Limb (tissue), 2 donors: ENCODE measurements at regions not wholly inside any gene's neighbourhood (a gene's known extent, or its start where the extent isn't known, plus 50 kb on each side); places are given as distances from the start of the nearest gene placed in this dataset.

Source experiments
- DNase-seq, 2 donors: peaks; one replicate each; pipeline ENCODE4 v3.0.0-alpha.2; 2016; ENCODE audit errors: extremely low spot score in 2 of 2

DNA sequence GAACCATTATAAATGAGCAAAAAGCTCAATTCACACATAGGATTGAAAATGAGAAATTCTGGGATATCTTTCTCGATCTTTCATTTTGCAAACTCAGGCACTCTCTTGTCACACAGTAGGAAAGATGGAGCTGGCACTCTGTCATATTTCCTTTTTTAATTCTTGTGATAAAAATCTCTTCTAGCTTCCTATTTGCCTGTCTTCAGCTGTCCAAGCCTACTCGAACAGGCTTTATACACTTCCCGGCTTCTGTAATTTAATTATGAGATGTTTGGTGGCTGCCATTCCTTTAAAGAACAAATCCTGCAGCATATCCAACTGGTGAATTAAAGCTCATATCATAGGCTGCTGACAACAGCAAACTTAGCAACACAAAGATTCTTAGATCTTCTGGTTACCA is 1484.3 kb upstream of the PIK3C3 start:
- no peak for DNase-seq

DNA sequence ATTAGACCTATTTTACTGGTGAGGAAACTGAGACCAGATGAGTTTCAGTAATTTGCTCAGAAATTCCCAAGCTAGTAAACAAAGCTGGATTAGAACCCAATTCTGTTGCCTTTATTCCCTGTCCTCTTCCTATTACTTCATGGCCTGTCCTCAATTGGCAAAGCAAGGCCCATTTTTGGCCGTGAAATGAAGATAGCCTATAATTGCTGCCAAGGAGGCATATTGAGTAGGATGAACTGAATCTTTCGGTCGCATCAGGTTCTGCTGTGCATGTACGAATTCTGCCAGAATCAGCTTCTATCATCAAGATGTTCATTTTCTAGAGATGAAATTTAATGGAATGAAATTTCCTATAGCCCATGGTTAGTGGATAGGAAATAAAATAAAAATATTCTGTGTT is 1485.2 kb upstream of the PIK3C3 start:
- no peak for DNase-seq

DNA sequence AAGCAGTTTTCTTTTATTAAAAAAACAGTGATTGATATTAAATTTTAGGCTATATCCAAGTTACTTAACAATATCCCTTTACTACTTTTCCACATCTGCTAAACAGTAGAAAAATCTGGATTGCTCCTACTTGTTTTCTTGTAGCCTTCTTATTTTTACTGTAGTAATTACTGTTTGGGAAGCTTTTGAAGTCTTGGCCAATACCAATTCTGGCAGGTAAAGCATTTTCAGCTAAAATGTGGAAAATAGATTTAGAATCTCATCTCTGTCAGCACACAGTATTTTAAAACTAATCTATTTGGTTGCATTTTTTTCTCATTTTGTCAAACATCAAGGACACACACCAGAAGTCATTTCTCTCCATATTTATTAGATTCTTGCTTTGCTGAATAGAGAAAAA is 1485.7 kb upstream of the PIK3C3 start:
- DNase-seq, result no peak

DNA sequence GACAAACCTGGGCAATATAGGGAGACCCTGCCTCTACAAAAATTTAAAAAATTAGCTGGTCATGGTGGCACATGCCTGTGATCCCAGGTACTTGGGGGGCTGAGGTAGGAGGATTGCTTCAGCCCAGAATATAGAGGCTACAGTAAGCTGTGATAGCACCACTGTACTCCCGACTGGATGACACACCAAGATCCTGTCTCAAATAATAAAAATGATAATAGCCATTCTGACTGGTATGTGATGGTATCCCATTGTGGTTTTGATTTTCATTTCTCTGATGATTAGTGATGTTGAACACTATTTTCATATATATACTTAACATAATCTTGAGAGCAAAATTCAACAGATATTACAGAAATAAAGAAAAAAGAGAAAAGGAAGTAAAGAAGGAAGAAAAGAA is 1491.0 kb upstream of the PIK3C3 start:
- no peak for DNase-seq

- DNase-seq, result no peak
These were observed 1501.1 kb upstream of the PIK3C3 start for GRCh38 chr18:40453903-40454302.

DNA sequence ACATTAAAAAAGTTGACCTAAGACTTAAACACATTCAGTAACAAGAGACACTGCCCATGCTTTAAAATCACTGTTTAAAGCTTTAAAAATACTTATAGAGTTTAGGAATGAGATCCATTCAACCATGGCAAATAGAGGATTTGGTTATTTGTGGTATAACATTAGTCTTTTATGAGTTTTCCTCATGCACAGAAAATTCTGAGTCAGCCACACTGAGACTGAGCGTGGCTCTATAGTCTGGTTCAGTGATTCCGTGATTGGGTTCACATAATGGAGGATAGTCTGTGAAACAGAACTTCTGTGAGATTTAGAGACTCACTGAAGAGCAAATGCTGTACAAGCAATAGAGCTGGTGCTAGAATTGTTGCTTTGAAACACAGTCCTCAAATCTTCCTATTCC is 1502.4 kb upstream of the PIK3C3 start:
- no peak for DNase-seq

DNA sequence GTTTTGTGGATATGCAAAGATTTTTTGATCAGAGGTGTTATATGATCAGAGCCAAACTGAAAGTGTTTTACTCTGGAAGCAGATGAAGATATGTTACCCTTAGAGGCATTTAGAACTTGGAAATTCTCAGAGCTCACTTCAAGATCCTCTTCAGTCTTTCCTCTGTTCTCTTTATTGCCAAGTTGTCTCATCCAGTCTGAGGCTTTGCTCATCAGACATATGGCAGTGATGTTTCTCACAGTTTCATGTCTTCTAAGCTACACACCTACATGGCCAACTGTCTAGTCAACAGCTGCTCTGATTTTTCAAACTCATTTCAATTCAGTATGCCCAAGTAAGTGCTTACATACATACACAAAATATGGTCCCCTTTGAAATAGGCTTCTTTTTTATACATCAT is 1504.3 kb upstream of the PIK3C3 start:
- DNase-seq, result no peak

- DNase-seq, result no peak
These were observed 1507.2 kb upstream of the PIK3C3 start for GRCh38 chr18:40447820-40448219.

DNA sequence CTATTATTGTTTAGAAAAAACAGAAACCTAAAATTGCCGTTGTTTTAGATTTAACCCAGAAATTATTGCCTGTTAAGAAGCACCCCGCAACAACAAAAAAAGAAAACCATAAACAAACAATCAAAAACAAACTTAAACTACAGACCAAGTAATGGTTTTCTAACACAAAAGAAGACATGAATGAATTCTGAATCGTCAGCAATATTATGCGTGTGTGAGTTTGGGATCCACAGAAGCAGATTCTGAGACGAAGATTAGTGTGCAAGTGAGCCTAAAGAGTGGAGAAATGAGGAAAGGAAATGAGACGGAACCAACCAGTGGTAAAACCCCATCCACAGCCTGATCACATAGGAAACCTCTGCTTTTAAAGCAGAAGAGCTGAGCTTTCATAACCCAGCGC is 1514.9 kb upstream of the PIK3C3 start:
- no peak for DNase-seq

DNA sequence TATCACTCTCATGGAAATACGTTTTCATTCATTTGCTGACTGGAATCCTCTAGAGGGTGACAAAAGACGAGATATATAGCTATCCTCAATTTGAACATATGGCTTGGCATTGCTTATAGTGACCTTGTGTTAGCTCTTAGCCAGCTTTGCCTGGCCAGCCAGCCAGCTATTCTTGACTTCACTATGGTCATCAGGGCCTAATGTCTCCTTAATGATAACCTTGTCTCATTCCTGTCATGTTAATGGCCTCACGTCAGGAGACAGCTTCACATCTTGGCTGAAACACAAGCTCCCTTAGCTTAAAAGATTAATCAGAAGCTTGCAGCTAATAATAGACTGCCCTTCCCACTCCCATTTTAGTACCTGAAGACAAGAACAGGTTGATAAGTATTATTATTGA is 1517.5 kb upstream of the PIK3C3 start:
- DNase-seq, result no peak

GRCh38 chr18:40431071-40431985 is 1523.7 kb upstream of the PIK3C3 start:
- DNase-seq, result no peak

DNA sequence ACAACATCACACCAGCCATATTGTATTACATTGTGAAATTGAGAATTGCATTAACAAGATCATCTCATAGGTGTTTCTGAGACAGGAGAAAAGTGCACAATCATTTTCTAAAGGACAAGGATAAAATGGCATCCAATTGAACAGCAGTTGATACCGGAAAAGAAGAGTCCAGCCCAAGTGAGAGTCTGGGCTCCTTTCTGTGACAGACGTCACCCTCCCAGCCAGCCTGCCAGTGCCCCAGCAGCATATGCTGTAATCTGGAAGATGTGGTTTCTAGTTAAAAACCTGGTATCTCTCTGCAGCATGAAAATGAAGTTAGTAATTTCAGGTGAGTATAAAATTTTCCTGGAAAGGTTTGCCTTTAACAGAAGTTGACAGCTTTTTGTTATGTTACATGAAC is 1531.7 kb upstream of the PIK3C3 start:
- DNase-seq, result no peak

DNA sequence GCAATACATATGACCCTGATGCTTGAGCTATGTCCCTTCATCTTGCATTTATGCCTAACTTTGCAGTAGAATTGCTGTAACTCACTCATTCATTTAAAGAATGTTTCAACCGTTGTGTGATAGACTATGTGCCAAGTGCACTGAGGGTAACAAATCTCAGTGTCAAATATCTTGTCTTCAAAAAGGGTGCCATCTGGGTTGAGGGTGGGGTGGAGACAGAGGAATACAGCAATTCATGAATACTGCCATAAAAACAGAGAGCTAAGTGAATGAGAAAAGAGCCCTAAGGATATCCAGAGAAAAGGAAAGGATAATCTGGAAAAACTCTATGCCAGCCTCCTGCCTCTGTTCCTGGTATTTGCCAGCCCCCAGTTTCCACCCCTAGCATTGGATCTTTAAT is 1534.4 kb upstream of the PIK3C3 start:
- no peak for DNase-seq

DNA sequence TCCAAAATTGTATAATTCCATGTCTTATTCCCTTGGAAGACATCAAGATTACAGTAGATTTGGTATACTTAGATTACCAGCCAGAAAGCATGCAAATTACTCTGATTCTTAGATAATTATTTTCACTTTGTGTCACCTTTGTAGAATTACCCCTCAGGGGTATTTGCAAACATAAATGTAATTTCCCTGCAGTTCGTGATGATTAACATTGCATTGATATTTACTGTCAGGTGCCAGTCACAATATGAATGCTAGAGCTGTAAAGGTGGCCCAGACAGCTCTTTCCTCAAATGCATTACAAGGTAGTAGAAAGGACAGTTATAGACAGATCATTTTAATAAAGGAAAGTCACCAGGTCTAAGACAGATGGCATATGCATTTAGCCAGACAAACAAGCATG is 1537.5 kb upstream of the PIK3C3 start:
- DNase-seq, result no peak

DNA sequence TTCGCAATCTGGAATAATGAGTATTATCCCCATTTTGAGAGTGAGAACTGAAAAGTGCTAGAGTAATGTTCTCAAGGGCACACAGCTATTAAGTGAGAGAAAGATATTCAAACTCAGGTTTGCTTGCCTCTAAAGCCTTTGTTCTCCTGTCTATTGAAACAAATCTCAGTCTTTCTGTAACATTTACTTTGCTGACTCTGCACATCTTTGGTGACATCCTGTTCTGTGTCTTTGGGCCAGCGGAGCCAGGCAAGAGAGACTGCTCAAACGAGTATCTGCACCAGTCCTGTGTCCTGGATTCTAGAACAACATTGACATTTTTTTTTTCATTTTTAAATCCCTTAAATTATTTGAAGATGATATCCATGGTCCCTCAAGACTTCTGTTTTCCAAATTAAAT is 1539.2 kb upstream of the PIK3C3 start:
- no peak for DNase-seq

DNA sequence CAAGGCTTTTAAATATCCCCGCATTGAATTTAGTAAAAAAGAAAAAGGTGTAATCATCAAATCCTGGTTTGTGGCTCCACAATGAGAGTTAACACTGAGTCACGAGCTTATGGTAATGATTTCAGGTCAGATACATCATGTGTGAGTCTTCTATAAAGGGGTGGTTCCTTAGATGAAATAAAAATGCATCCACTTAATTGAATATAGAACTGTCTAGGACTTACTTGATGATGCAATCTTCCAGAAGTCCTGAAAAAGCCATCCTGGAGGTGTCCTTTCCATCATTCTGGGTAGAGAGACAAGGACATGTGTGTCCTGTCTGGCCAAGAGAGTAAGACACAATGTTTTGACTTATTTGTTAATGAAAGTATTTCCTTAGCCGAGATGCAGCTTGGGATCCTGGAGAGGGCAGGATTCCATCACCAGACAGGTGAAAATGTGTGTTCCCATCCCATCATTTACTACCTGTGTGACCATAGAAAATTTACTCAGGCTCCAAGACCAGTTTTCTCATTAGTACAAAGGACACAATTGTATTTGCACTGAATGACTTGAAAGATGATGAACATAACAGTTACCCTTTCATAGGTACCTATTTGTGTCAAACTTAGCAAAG is 1539.8 kb upstream of the PIK3C3 start:
- no peak for DNase-seq

DNA sequence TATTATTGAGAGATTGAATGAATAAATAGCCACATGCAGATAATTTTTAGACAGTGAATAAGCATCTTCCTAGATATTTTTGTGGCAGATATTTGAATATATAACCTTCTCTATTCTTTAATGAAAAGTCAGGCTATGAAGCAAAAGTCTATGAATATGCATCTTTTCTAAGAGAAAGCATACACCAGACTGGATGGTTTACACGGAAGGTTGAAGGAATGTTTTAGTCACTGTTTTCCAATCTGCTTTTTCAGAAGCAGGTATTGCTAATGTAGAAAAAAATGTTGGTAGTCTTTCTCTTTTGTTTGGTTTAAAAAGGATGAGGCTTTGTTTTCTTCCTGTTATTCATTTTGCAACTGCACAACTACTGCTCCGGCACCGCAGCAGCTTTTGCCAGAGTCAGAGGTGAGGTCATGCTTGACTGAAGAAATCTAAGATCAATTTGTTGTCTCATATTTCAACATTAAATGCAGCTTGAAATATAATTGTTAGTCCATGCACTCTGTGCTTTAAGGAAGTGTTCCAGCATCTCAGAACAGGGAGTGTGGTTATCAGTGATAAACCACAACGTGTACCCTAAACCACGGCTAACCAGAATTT is 1540.8 kb upstream of the PIK3C3 start:
- no peak for DNase-seq

- peak; percentile 28 to 60 for DNase-seq
These were observed 1541.9 kb upstream of the PIK3C3 start for GRCh38 chr18:40413160-40413559.

- no peak for DNase-seq
These were observed 1542.6 kb upstream of the PIK3C3 start for GRCh38 chr18:40412410-40412809.

GRCh38 chr18:40407909-40408308 is 1547.1 kb upstream of the PIK3C3 start:
- peak in 1 of 2 donors; percentile 21 for DNase-seq

- no peak for DNase-seq
These were observed 1550.8 kb upstream of the PIK3C3 start for GRCh38 chr18:40404284-40404683.

DNA sequence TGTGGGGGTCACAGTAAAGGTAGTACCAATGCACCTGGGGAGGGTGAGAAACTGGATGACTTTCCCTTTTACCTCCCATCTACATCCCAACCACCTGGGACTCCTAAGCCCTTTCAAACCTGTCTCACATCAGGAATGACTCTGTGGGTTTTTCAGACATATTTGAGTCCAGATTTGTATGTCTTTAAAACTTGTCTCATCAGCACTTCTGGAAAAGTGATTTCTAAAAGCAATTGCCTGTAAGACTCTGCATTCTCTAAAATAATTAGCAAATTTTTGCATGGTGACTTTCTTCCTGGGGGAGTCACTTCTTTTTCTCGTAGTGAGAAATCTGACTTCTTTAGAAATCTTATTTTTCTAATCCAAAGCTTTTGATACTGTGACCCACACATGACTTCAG is 1553.0 kb upstream of the PIK3C3 start:
- DNase-seq, result no peak

DNA sequence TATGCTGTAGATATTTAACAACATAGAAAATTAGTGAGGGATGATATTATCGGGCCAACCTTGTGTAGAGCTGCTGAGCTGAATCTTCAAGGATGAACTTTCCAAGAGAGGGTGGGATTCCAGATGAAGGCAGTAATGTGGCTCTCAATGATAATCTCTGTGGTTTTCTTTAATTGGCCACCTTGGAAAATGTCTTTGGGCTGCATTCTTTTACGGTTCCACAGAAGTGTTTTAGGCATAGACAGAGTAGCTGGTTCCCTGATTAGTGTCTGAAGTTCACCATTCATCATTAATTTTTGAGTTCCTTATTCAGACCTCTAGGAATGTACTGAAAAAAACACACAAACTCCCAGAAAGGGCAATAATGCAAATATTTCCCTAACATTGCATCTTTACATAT is 1566.9 kb upstream of the PIK3C3 start:
- DNase-seq, result no peak
